ENCODE measurements at regions not wholly inside any gene's neighbourhood (a gene's known extent, or its start where the extent isn't known, plus 50 kb on each side); places are given as distances from the start of the nearest gene placed in this dataset.

GRCh38 chr5:68805444-68805843 lies 288.4 kb upstream of the SLC30A5 start:
- in situ Hi-C loops (cut with HindIII; ENCODE audit: extremely low pct_ligation_motif_present, low pct_unique_long_range_greater_than_20kb), result no loop called here
- intact Hi-C loops (cut with micrococcal nuclease; ENCODE audit: unreplicated experiment), result no loop called here
- H3K79me2 ChIP-seq (ENCODE audit: insufficient read depth, low read length), result no peaks in the 10 kb centered on the region
- ATAC-seq (no peak), FAIRE-seq (no peak), DNase-seq (ENCODE audit: low spot score) (no peak)
- H3K27ac ChIP-seq (ENCODE audit: extremely low read length, insufficient read depth, low read length), result no peak overlapping the region
- H3K4me3 ChIP-seq (replicated peaks in 1 of 3; ENCODE audit: insufficient read depth in 1 of 3, low read depth in 2 of 3, low read length in 3 of 3), result no peak overlapping the region
- no peak overlapping the region for H3K9ac ChIP-seq (ENCODE audit: insufficient read depth, low read depth, low read length)
- H3K4me1 ChIP-seq (ENCODE audit: insufficient read depth, low read length), result no peaks in the 10 kb centered on the region
- peaks cover 4% of the 10 kb centered on the region; the same call in 1 of the 2 replicates for H3K9me3 ChIP-seq (ENCODE audit: low read length)
- no peaks in the 10 kb centered on the region for H3K36me3 ChIP-seq (replicated peaks in 1 of 2; ENCODE audit: control insufficient read depth in 1 of 2, insufficient read depth in 2 of 2, low read length in 2 of 2)
- H4K20me1 ChIP-seq (ENCODE audit: insufficient read depth, low read length), result no peaks in the 10 kb centered on the region
- TF ChIP-seq TARDBP (CRISPR knock-in tag; IDR thresholded peaks at IDR 0.05) (no peak), MLXIP (CRISPR knock-in tag; IDR thresholded peaks at IDR 0.05; ENCODE audit: borderline replicate concordance) (no peak), ZSCAN31 (CRISPR knock-in tag; IDR thresholded peaks at IDR 0.05; ENCODE audit: low read depth) (no peak), ZFP36 (IDR thresholded peaks at IDR 0.05; ENCODE audit: borderline replicate concordance, low read depth, low read length, partially characterized antibody) (no peak), SMC3 (IDR thresholded peaks at IDR 0.05; ENCODE audit: low read length) (no peak)
- ChIA-PET POLR2A (no interaction called here), CTCF (ENCODE audit: low intra/inter-chr PET ratio, low total read pairs) (no interaction called here)
- no peak overlapping the region for H3K4me2 ChIP-seq (ENCODE audit: low read depth, low read length)
- no peak overlapping the region for H2AFZ ChIP-seq (ENCODE audit: low read length)
- H3K27me3 ChIP-seq (ENCODE audit: control insufficient read depth in 1 of 2, insufficient read depth in 2 of 2, low read length in 2 of 2), result no peaks in the 10 kb centered on the region
- no TSS peak for BruUV-seq (replicated peaks)

- H3K4me1 ChIP-seq (ENCODE audit: insufficient read depth, low read length), result peaks cover 5% of the 10 kb centered on the region
- FAIRE-seq, result no peak
- H3K79me2 ChIP-seq (ENCODE audit: insufficient read depth, low read length), result no peaks in the 10 kb centered on the region
- H2AFZ ChIP-seq (ENCODE audit: low read length), result no peak overlapping the region
- intact Hi-C loops (cut with micrococcal nuclease; ENCODE audit: unreplicated experiment), result no loop called here
- ChIA-PET POLR2A (no interaction called here), CTCF (ENCODE audit: low intra/inter-chr PET ratio, low total read pairs) (no interaction called here)
- H3K9ac ChIP-seq (ENCODE audit: insufficient read depth, low read depth, low read length), result no peak overlapping the region
- no peak for TF ChIP-seq GABPA (IDR thresholded peaks at IDR 0.05; ENCODE audit: low read depth, low read length)
- no peak for TF ChIP-seq GABPA (CRISPR knock-in tag; IDR thresholded peaks at IDR 0.05; ENCODE audit: low read depth)
- no peak for TF ChIP-seq ZNF564 (CRISPR knock-in tag; IDR thresholded peaks at IDR 0.05)
- TF ChIP-seq MXD3 (CRISPR knock-in tag; IDR thresholded peaks at IDR 0.05), result no peak
- H3K36me3 ChIP-seq (replicated peaks in 1 of 2; ENCODE audit: control insufficient read depth in 1 of 2, insufficient read depth in 2 of 2, low read length in 2 of 2), result no peaks in the 10 kb centered on the region
- no peak for ATAC-seq
- WGBS (ENCODE audit: low lambda C conversion rate), result 3% methylated on average over 2 of the region's 2 CpGs
- H3K27ac ChIP-seq (ENCODE audit: extremely low read length, insufficient read depth, low read length), result no peak overlapping the region
- H3K4me2 ChIP-seq (ENCODE audit: low read depth, low read length), result no peak overlapping the region
- in situ Hi-C loops (cut with HindIII; ENCODE audit: extremely low pct_ligation_motif_present, low pct_unique_long_range_greater_than_20kb), result no loop called here
- H3K4me3 ChIP-seq (replicated peaks in 1 of 3; ENCODE audit: insufficient read depth in 1 of 3, low read depth in 2 of 3, low read length in 3 of 3), result no peak overlapping the region
- no TSS peak for BruUV-seq (replicated peaks)
- H4K20me1 ChIP-seq (ENCODE audit: insufficient read depth, low read length), result no peaks in the 10 kb centered on the region; the same call in 1 of the 2 replicates
- no peak for DNase-seq (ENCODE audit: low spot score)
- no peaks in the 10 kb centered on the region for H3K27me3 ChIP-seq (ENCODE audit: control insufficient read depth in 1 of 2, insufficient read depth in 2 of 2, low read length in 2 of 2)
- no peaks in the 10 kb centered on the region for H3K9me3 ChIP-seq (ENCODE audit: low read length)
Observed at GRCh38 chr5:68817632-68818031, 276.2 kb upstream of the SLC30A5 start.

Measured in HepG2 (cell line).